Calu3 (cell line): ENCODE measurements at regions not wholly inside any gene's neighbourhood (a gene's known extent, or its start where the extent isn't known, plus 50 kb on each side); places are given as distances from the start of the nearest gene placed in this dataset.
"Not testable (repeated sequence)": the region's sequence is repeated elsewhere in the genome, so short reads cannot be mapped to it uniquely, and the experiment has no call there.

ENCODE experiments used
- BruUV-seq: library from RNA; stranded (reverse); fragments of 400-500 nt; replicated peaks from 2 replicates; lab custom pipeline; 2021; lab: Mats Ljungman, UMichigan
- CTCF ChIA-PET: fragments of 300-600 bp; sonication (Branson Sonifier 250); formaldehyde crosslinking; loops from one replicate; lab custom pipeline; 2022; ENCODE audit warnings: antibody characterized with exemption; lab: Charles Lee
- DNase-seq: peaks from one replicate; pipeline ENCODE4 v3.0.0; 2022
- H3K27ac Mint-ChIP-seq: one replicate; pipeline ENCODE4 v1.8.0; 2022; ENCODE audit warnings: mixed read lengths; ENCODE audit not compliant: unreplicated experiment
- H3K27me3 Mint-ChIP-seq: one replicate; pipeline ENCODE4 v1.8.0; 2022; ENCODE audit warnings: mixed read lengths; ENCODE audit not compliant: unreplicated experiment
- H3K36me3 Mint-ChIP-seq: one replicate; pipeline ENCODE4 v1.8.0; 2022; ENCODE audit warnings: mild to moderate bottlenecking, moderate library complexity, mixed read lengths; ENCODE audit not compliant: insufficient read depth, unreplicated experiment
- H3K4me1 Mint-ChIP-seq: one replicate; pipeline ENCODE4 v1.8.0; 2022; ENCODE audit warnings: mild to moderate bottlenecking, low read depth, mixed read lengths; ENCODE audit not compliant: unreplicated experiment
- H3K4me3 Mint-ChIP-seq: one replicate; pipeline ENCODE4 v1.8.0; 2022; ENCODE audit warnings: mild to moderate bottlenecking, low read depth, moderate library complexity, mixed read lengths; ENCODE audit not compliant: unreplicated experiment
- H3K9me3 Mint-ChIP-seq: one replicate; pipeline ENCODE4 v1.8.0; 2022; ENCODE audit warnings: low read depth, mixed read lengths; ENCODE audit not compliant: unreplicated experiment
- intact Hi-C: fragments of 100-400 bp; cut with micrococcal nuclease; formaldehyde crosslinking; loops from one replicate; pipeline ENCODE4 v1.10.0; 2022; ENCODE audit not compliant: unreplicated experiment

DNA sequence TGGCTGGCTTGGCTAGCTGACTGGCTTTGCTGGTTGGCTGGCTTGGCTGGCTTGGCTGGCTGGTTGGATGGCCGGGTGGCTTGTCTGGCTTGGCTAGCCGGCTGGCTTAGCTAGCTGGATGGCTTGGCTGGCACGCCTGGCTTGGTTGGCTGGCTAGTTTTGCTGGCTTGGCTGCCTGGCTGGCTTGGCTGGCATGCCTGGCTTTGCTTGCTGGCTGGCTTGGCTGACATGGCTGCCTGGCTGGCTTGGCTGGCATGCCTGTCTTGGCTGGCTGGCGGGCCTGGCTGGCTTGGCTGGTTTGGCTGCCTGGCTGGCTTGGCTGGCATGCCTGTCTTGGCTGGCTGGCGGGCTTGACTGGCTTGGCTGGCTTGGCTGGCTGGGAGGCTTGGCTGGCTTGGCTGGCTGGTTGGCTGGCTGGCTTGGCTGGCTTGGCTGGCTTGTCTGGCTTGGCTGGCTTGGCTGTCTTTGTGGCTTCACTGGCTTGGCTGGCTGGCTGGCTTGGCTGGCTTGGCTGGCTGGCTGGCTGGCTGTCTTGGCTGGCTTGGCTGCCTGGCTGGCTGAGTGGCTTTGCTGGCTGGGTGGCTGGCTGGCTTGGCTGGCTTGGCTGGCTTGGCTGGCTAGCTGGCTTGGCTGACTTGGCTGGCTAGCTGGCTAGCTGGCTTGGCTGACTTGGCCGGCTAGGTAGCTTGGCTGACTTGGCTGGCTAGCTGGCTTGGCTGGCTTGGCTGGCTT lies 2808.9 kb downstream of the RPIA start:
- H3K4me3 Mint-ChIP-seq, H3K36me3 Mint-ChIP-seq, H3K27ac Mint-ChIP-seq, H3K27me3 Mint-ChIP-seq, BruUV-seq, H3K9me3 Mint-ChIP-seq, CTCF ChIA-PET, intact Hi-C loops, DNase-seq, H3K4me1 Mint-ChIP-seq: not testable (repeated sequence)

DNA sequence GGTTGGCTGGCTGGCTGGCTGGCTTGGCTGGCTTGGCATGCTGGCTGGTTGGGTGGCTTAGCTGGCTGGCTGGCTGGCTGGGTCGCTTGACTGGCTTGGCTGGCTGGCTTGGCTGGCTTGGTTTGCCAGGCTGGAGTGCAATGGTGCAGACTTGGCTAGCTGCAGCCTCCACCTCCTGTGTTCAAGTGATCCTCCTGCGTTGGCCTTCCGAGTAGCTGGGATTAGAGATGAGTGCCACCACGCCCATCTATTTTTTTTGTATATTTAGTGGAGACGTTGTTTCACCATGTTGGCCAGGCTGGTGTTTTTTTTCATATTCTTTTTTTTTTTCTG lies 2809.5 kb downstream of the RPIA start:
- H3K27me3 Mint-ChIP-seq: not testable (repeated sequence)

DNA sequence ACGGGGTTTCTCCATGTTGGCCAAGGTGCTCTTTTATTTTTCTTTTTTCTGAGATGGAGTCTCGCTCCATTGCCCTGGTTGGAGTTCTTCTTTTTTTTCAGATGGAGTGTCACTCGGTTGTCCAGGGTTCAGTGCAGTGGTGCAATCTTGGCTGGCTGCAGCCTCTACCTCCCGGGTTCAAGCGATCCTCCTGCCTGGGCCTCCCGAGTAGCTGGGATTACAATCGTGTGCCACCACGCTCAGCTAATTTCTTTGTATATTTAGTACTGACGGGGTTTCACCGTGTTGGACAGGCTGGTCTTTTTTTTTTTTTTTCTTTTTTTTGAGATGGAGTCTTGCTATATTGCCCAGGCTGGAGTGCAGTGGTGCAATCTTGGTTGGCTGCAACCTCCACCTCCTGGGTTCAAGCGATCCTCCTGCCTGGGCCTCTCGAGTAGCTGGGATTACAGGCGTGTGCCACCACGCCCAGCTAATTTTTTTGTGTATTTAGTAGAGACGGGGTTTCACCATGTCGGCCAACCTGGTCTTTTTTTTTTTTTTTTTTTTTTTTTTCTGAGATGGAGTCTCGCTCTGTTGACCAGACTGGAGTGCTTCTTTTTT lies 2810.1 kb downstream of the RPIA start:
- H3K27ac Mint-ChIP-seq, H3K27me3 Mint-ChIP-seq, BruUV-seq, intact Hi-C loops, H3K4me3 Mint-ChIP-seq, H3K9me3 Mint-ChIP-seq, H3K36me3 Mint-ChIP-seq, H3K4me1 Mint-ChIP-seq, CTCF ChIA-PET, DNase-seq: not testable (repeated sequence)

More for the DNA sequence above, 2809.5 kb downstream of the RPIA start:
- DNase-seq, intact Hi-C loops, H3K9me3 Mint-ChIP-seq, H3K4me3 Mint-ChIP-seq, H3K27ac Mint-ChIP-seq, CTCF ChIA-PET, BruUV-seq, H3K36me3 Mint-ChIP-seq, H3K4me1 Mint-ChIP-seq: not testable (repeated sequence)

DNA sequence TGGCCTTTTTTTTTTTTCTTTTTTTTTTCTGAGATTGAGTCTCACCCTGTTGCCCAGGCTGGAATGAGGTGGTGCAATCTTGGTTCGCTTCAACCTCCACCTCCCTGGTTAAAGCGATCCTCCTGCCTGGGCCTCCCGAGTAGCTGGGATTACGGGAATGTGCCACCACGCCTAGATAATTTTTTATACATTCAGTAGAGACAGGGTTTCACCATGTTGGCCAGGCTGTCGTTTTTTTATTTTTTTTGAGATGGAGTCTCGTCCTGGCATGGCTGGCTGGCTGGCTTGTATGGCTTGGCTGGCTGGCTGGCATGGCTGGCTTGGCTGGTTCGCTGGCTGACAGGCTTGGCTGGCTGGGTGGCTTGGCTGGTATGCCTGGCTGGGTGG lies 2812.1 kb downstream of the RPIA start:
- H3K4me1 Mint-ChIP-seq, H3K27ac Mint-ChIP-seq, H3K36me3 Mint-ChIP-seq, H3K27me3 Mint-ChIP-seq, H3K4me3 Mint-ChIP-seq, DNase-seq, BruUV-seq, intact Hi-C loops, H3K9me3 Mint-ChIP-seq, CTCF ChIA-PET: not testable (repeated sequence)

DNA sequence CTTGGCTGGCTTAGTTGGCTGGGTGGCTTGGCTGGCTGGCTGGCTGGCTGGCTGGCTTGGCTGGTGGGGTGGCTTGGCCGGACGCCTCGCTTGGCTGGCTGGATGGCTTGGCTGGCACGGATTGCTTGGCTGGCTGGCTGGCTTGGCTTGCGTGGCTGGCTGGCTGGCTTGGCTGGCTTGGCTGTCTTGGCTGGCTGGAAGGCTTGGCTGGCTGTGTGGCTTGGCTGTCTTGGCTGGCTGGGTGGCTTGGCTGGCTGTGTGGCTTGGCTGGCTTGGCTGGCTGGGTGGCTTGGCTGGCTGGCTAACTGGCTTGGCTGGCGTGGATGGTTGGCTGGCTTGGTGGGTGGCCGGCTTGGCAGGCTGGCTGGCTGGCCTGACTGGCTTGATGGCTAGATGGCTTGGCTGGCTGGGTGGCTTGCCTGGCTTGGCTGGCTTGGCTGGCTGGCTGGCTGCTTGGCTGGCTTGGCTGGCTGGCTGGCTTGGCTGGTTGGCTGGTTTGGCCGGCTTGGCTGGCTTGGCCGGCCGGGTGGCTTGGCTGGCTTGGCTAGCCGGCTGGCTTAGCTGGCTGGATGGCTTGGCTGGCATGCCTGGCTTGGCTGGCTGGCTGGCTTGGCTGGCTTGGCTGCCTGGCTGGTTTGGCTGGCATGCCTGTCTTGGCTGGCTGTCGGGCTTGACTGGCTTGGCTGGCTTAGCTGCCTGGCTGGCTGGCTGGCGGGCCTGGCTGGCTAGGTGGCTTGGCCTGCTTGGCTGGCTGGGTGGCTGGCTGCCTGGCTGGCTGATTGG lies 2812.7 kb downstream of the RPIA start:
- H3K4me3 Mint-ChIP-seq, H3K27ac Mint-ChIP-seq, CTCF ChIA-PET, intact Hi-C loops, H3K36me3 Mint-ChIP-seq, H3K9me3 Mint-ChIP-seq, H3K27me3 Mint-ChIP-seq, DNase-seq, H3K4me1 Mint-ChIP-seq, BruUV-seq: not testable (repeated sequence)

DNA sequence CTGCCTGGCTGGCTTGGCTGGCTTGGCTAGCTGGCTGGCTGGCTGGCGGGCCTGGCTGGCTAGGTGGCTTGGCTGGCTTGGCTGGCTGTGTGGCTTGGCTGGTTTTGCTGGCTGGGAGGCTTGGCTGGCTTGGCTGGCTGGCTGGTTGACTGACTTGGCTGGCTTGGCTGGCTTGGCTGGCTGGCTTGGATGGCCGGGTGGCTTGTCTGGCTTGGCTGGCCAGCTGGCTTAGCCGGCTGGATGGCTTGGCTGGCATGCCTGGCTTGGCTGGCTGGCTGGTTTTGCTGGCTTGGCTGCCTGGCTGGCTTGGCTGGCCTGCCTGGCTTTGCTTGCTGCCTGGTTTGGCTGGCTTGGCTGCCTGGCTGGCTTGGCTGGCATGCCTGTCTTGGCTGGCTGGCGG lies 2817.3 kb downstream of the RPIA start:
- DNase-seq, H3K36me3 Mint-ChIP-seq, BruUV-seq, H3K27me3 Mint-ChIP-seq, H3K9me3 Mint-ChIP-seq, CTCF ChIA-PET, intact Hi-C loops, H3K4me3 Mint-ChIP-seq, H3K27ac Mint-ChIP-seq, H3K4me1 Mint-ChIP-seq: not testable (repeated sequence)

DNA sequence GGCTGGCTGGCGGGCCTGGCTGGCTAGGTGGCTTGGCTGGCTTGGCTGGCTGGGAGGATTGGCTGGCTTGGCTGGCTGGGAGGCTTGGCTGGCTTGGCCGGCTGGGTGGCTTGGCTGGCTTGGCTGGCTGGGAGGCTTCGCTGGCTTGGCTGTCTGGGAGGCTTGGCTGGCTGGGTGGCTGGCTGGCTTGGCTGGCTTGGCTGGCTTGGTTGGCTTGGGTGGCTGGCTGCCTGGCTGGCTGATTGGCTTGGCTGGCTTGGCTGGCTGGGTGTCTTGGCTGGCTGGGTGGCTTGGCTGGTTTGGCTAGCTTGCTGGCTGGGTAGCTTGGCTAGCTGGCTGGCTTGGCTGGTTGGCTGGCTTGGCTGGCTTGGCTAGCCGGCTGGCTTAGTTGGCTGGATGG lies 2817.8 kb downstream of the RPIA start:
- H3K27ac Mint-ChIP-seq, H3K27me3 Mint-ChIP-seq, H3K4me3 Mint-ChIP-seq, DNase-seq, H3K9me3 Mint-ChIP-seq, H3K36me3 Mint-ChIP-seq, intact Hi-C loops, H3K4me1 Mint-ChIP-seq, BruUV-seq, CTCF ChIA-PET: not testable (repeated sequence)

DNA sequence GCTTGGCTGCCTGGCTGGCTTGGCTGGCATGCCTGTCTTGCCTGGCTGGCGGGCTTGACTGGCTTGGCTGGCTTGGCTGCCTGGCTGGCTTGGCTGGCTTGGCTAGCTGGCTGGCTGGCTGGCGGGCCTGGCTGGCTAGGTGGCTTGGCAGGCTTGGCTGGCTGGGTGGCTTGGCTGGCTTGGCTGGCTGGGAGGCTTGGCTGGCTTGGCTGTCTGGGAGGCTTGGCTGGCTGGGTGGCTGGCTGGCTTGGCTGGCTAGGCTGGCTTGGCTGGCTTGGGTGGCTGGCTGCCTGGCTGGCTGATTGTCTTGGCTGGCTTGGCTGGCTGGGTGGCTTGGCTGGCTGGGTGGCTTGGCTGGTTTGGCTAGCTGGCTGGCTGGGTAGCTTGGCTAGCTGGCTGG lies 2819.7 kb downstream of the RPIA start:
- H3K36me3 Mint-ChIP-seq, CTCF ChIA-PET: not testable (repeated sequence)

DNA sequence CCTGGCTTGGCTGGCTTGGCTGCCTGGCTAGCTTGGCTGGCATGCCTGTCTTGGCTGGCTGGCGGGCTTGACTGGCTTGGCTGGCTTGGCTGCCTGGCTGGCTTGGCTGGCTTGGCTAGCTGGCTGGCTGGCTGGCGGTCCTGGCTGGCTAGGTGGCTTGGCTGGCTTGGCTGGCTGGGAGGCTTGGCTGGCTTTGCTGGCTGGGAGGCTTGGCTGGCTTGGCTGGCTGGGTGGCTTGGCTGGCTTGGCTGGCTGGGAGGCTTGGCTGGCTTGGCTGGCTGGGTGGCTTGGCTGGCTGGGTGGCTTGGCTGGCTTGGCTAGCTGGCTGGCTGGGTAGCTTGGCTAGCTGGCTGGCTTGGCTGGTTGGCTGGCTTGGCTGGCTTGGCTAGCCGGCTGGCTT lies 2824.5 kb downstream of the RPIA start:
- H3K36me3 Mint-ChIP-seq, DNase-seq, H3K9me3 Mint-ChIP-seq, H3K27ac Mint-ChIP-seq, H3K4me3 Mint-ChIP-seq, intact Hi-C loops, H3K4me1 Mint-ChIP-seq, BruUV-seq, H3K27me3 Mint-ChIP-seq, CTCF ChIA-PET: not testable (repeated sequence)

More for the DNA sequence above, 2819.7 kb downstream of the RPIA start:
- H3K27ac Mint-ChIP-seq, H3K9me3 Mint-ChIP-seq, H3K4me3 Mint-ChIP-seq, intact Hi-C loops, DNase-seq, BruUV-seq, H3K27me3 Mint-ChIP-seq, H3K4me1 Mint-ChIP-seq: not testable (repeated sequence)

DNA sequence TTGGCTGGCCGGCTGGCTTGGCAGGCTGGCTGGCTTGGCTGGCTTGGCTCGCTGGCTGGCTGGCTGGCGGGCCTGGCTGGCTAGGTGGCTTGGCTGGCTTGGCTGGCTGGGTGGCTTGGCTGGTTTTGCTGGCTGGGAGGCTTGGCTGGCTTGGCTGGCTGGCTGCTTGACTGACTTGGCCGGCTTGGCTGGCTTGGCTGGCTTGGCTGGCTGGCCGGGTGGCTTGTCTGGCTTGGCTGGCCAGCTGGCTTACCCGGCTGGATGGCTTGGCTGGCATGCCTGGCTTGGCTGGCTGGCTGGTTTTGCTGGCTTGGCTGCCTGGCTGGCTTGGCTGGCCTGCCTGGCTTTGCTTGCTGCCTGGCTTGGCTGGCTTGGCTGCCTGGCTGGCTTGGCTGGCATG lies 2825.2 kb downstream of the RPIA start:
- H3K4me3 Mint-ChIP-seq, CTCF ChIA-PET, H3K27ac Mint-ChIP-seq, intact Hi-C loops, H3K4me1 Mint-ChIP-seq, DNase-seq, BruUV-seq, H3K36me3 Mint-ChIP-seq, H3K27me3 Mint-ChIP-seq, H3K9me3 Mint-ChIP-seq: not testable (repeated sequence)
